GM12875 (cell line): ENCODE measurements at regions not wholly inside any gene's neighbourhood (a gene's known extent, or its start where the extent isn't known, plus 50 kb on each side); places are given as distances from the start of the nearest gene placed in this dataset.

Source experiments
- H3K4me3 ChIP-seq: one replicate; pipeline ENCODE4 v1.5.1; 2011; ENCODE audit warnings: low read depth, low read length, control low read depth
- TF ChIP-seq, protein P1 (sequence below): IDR thresholded peaks from 2 replicates; pipeline ENCODE4 v1.5.1; 2011; ENCODE audit warnings: low read depth, mild to moderate bottlenecking, control low read depth, inconsistent platforms, low read length, moderate library complexity, borderline replicate concordance; ENCODE audit not compliant: insufficient read depth

DNA sequence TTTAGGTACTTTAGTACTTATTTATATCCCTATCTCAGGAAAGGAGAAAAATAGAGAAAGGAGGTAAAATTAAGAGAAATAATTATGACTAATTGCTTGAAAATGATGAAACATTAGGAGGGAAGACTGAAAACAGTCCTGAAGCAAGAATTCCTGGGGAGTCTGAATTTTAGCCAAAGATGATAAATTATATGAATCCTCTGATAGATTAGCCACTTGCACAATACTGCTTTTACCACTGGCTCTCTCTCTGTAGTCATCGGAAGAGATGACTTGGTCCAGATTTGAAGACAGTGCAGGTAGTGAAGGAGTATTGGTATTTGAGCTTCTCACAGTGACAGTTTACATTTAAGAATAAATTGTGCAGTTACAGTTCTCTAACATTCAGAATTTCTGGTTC, 83.8 kb upstream of the CLEC14A start:
- TF ChIP-seq, protein P1, sequence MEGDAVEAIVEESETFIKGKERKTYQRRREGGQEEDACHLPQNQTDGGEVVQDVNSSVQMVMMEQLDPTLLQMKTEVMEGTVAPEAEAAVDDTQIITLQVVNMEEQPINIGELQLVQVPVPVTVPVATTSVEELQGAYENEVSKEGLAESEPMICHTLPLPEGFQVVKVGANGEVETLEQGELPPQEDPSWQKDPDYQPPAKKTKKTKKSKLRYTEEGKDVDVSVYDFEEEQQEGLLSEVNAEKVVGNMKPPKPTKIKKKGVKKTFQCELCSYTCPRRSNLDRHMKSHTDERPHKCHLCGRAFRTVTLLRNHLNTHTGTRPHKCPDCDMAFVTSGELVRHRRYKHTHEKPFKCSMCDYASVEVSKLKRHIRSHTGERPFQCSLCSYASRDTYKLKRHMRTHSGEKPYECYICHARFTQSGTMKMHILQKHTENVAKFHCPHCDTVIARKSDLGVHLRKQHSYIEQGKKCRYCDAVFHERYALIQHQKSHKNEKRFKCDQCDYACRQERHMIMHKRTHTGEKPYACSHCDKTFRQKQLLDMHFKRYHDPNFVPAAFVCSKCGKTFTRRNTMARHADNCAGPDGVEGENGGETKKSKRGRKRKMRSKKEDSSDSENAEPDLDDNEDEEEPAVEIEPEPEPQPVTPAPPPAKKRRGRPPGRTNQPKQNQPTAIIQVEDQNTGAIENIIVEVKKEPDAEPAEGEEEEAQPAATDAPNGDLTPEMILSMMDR = no peak

DNA sequence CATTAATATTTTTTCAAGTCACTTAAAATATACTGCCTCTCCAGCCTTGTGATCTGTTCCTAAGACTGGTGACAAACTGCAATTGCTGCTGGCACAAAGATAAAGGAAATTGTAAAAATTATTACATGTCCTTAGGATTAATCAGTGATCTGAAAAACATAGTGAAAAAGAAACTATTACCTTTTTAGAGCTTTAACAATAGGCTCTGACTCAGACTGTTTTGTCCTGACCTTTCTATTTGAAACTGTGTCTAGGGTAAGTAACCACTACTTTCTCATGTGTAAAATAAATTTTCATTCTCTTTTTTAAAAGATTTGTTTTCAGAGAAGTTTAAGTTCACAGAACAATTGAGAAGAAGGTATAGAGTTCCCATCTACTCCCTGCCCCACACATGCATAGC, 80.4 kb upstream of the CLEC14A start:
- TF ChIP-seq, protein P1 = no peak
- H3K4me3 ChIP-seq = no peak overlapping the region

More for the DNA sequence above, 83.8 kb upstream of the CLEC14A start:
- H3K4me3 ChIP-seq = no peak overlapping the region

DNA sequence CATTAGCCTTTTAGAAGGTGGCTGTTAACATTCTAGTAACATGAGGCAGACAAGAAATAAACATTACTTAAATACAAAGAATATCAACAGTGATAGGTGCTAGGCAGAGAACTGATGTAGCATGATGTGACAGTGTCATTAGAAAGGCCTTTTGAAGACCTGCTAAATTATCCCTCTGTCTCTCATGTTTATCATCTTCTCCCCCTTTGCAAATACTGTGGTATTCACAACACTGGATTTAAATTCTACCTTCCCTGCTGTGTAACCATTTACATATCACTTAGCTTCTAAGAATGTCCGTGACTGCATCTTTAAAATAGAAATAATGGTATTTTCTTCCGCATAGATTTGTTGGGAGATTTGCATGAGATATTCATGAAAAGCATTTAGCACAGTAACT, 74.4 kb upstream of the CLEC14A start:
- H3K4me3 ChIP-seq = no peak overlapping the region
- TF ChIP-seq, protein P1 = no peak

DNA sequence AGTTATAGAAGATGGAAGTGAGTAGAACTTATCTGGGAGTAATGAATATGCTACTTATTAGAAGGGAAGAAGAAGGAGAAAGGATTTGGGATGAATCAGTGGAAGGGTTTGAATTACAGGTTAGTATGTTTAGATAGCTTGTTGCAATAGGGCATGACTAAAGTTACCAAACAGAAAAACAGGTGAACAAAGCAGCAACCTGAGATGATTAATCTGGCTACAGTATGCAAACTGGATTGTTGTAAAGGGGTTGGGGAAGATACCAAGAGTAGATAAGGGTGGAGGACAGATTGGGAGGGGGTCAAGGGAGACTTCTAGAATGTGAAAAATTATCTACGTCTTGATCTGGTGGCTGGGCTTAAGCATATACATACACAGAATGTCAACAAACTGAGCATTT, 73.4 kb upstream of the CLEC14A start:
- TF ChIP-seq, protein P1 = no peak
- no peak overlapping the region for H3K4me3 ChIP-seq

DNA sequence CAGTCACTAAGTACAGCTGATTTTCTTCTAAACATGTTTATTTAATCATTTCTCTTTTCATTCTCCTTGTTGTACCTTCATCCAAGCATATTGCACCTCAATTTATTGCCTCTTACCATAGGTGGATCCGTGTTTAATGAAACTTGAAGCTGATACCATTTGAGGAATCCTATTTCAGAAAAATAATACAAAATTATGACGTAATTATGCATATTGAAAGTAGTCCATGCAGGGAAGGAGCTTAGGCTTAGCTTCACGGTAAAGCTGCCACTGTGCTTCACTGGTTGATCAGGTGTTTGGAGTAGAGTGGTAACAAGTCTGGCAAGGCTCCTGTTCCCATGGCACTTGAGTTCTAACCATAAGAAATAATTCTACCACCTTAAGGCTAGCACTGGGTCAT, 61.0 kb upstream of the CLEC14A start:
- H3K4me3 ChIP-seq = no peak overlapping the region
- TF ChIP-seq, protein P1 = no peak

DNA sequence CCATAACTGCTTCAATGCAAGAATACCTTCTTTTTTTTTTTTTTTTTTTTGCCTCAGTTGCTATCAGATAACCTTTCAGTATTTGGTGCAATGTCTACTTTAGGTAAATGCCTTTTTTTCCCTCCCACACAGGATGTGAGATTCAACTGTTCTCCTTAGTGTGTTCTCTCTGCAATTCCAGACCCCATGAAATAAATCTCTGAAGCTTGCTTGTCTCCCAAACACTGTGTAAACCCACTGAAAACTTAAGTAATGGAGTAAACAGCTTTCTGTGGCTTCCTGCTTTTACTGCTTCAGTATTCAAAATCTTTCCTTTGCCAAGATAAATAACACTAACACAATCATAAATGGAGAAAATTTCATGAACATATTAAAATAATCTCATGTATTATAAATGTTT, 55.8 kb upstream of the CLEC14A start:
- TF ChIP-seq, protein P1 = no peak
- no peak overlapping the region for H3K4me3 ChIP-seq

DNA sequence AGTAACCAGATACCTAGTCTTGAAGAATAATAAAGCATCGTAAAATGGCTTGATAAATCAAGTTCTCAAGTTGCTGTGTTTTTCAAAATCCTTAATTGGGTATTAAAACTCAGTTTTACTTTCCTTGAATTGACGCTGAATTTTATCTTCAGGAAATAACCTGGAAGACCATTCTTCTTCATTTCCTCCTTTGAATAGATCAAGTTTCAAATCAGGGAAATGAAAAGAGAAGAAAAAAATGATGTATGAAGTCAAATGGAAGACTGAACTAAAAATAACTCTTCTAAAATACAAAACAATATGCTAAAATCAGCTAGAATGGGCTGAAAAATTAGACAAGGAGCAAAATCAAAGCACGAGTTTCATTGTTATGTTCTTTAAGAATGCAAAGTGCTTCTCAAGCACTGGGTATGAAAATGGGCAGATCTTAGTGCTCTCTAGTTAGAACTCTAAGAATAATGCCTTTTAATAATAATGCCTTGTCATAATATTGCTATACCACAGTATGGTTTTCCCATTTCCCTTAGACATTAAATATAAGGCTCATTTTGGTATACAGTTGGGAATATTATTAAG, 54.6 kb upstream of the CLEC14A start:
- TF ChIP-seq, protein P1 = no peak
- no peak overlapping the region for H3K4me3 ChIP-seq
